ENCODE measurements at regions not wholly inside any gene's neighbourhood (a gene's known extent, or its start where the extent isn't known, plus 50 kb on each side); places are given as distances from the start of the nearest gene placed in this dataset.

DNA sequence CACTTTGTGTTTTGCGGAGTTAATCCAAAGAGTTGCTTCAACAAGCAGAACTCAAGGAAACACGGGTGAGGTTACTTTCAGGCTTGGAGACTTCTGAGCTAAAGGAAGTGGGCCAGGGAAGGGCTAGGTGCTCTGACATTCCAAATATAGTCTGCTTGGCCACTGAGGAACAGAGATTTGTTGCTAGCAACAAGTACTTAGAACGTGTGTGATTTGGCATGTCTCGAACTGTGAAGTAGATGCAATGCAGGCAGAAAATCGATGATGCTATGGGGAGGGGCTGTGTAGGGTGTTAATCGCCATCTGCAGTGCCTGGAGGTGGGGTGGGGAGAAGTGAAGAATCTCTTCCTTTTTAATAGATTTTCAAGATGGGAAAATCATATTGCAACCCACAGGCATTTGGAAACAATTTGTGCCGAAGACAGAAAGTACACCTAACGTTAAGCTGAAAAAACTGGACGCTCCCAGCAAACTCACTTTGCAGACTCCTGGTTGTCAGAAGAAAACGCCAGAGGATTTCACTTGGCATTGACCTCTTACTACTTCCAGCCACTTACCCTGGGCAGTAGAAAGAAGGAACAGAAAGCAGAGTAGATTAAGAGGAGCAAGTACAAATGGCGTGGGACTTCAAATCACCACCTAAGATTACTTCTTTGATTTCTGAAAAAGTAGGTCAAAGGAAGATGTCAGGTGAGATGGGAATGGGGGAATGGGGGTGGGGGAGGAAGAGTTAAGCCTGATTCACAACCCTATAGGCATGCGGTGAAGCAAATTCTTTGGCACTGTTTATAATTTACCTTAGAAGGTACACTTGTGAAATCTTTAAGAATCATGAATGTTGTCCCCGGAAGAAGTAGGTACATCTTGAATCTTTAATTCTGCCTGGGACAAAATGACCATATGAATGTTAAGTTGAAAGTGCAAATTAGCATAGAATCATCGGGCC is 314.1 kb downstream of the CD83 start:
- Histone ChIP-seq H3K79me2 (no peaks in the 10 kb centered on the region), H4K20me1 (ENCODE audit: insufficient read depth, poor library complexity, severe bottlenecking) (no peaks in the 10 kb centered on the region), H3K9me3 (ENCODE audit: low read depth) (no peaks in the 10 kb centered on the region), H2AFZ (no peak overlapping the region), H3K4me3 (no peak overlapping the region), H3K4me1 (ENCODE audit: insufficient read depth) (no peaks in the 10 kb centered on the region), H3K27ac (no peak overlapping the region), H3K4me2 (no peak overlapping the region), H3K27me3 (no peaks in the 10 kb centered on the region), H3K36me3 (replicated peaks; ENCODE audit: insufficient read depth, low read depth) (no peaks in the 10 kb centered on the region), H3K9me2 (replicated peaks; ENCODE audit: insufficient read depth) (no peaks in the 10 kb centered on the region)
- TF ChIP-seq EZH2phosphoT487 (IDR thresholded peaks at IDR 0.05; ENCODE audit: low read depth, severe bottlenecking, unreplicated experiment) (no peak), EZH2 (IDR thresholded peaks at IDR 0.05; ENCODE audit: borderline replicate concordance) (no peak)
- DNase-seq (ENCODE audit: low spot score) = no peak
- WGBS (ENCODE audit: low lambda C conversion rate, missing lambda C conversion rate) = 74% methylated on average over 14 of the region's 14 CpGs

DNA sequence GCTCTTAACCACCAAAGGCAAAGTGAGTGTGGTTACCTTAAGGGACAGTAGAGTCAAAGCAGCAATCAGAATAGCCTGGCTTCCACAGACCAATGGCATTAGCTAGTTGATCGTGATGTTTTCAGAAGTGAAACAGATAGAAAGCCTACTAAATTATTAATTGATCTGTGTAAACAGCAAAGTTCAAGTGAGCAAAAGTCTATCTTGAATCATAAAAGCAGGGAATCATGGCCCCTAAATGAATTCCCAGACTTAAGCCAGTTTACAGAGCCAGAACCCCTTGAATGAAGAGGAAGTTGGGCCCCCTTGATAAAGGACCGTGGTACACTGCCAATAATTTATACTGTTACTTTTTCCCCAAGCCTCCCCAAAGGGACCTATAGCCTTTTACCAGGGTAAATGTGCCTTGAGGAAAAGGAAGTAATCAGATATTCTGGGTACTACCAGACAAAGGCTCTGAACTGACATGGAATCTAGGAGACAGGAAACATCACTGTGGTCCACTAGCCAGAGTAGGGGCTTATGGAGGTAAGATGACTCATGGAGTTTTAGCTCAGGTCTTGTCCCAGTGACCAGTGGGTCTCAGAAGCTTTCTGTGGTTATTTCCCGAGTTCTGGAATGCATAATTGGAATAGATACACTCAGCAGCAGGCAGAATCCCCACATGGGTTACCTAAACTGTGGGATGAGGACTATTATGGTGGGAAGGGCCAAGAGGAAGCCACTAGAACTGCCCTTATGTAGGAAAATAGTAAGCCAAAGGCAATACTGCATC is 317.5 kb downstream of the CD83 start:
- no peak for TF ChIP-seq EZH2phosphoT487 (IDR thresholded peaks at IDR 0.05; ENCODE audit: low read depth, severe bottlenecking, unreplicated experiment)
- TF ChIP-seq EZH2 (IDR thresholded peaks at IDR 0.05; ENCODE audit: borderline replicate concordance) = no peak
- TF ChIP-seq, protein P1, sequence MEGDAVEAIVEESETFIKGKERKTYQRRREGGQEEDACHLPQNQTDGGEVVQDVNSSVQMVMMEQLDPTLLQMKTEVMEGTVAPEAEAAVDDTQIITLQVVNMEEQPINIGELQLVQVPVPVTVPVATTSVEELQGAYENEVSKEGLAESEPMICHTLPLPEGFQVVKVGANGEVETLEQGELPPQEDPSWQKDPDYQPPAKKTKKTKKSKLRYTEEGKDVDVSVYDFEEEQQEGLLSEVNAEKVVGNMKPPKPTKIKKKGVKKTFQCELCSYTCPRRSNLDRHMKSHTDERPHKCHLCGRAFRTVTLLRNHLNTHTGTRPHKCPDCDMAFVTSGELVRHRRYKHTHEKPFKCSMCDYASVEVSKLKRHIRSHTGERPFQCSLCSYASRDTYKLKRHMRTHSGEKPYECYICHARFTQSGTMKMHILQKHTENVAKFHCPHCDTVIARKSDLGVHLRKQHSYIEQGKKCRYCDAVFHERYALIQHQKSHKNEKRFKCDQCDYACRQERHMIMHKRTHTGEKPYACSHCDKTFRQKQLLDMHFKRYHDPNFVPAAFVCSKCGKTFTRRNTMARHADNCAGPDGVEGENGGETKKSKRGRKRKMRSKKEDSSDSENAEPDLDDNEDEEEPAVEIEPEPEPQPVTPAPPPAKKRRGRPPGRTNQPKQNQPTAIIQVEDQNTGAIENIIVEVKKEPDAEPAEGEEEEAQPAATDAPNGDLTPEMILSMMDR (IDR thresholded peaks at IDR 0.05; ENCODE audit: poor library complexity) = no peak
- Histone ChIP-seq H3K36me3 (replicated peaks; ENCODE audit: insufficient read depth, low read depth) (no peaks in the 10 kb centered on the region), H3K27ac (no peak overlapping the region), H4K20me1 (ENCODE audit: insufficient read depth, poor library complexity, severe bottlenecking) (no peaks in the 10 kb centered on the region), H3K4me2 (no peak overlapping the region), H3K9me2 (replicated peaks; ENCODE audit: insufficient read depth) (no peaks in the 10 kb centered on the region), H3K4me1 (ENCODE audit: insufficient read depth) (no peaks in the 10 kb centered on the region), H3K79me2 (no peaks in the 10 kb centered on the region), H3K27me3 (no peaks in the 10 kb centered on the region), H3K4me3 (no peak overlapping the region), H2AFZ (no peak overlapping the region), H3K9me3 (ENCODE audit: low read depth) (no peaks in the 10 kb centered on the region)
- no peak for DNase-seq (ENCODE audit: low spot score)
- 81% methylated on average over 3 of the region's 3 CpGs for WGBS (ENCODE audit: low lambda C conversion rate, missing lambda C conversion rate)

DNA sequence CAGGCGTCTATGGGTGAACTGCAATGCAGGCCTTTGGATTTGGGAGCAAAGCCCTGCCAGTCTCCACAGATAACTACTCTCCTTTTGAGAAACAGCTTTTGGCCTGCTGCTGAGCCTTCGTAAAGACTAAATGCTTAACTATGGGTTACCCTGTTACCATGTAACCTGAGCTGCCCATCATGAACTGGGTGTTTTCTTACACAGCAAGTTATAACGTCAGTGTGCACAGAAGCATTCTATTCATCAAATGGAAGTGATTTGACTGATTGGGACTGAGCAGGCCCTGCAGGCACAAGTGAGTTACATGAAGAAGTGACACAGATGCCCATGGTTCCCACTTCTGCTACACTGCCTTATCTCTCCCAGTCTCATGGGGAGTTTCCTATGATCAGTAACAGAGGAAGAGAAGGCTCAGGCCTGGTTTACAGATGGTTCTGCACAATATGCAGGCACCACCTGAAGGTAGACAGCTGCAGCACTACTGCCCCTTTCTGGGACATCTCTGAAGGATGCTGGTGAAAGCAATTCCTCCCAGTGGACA is 319.1 kb downstream of the CD83 start:
- no peak overlapping the region for H3K27ac ChIP-seq
- no peak overlapping the region for H2AFZ ChIP-seq
- peaks cover 7% of the 10 kb centered on the region for H3K4me1 ChIP-seq (ENCODE audit: insufficient read depth)
- no peak overlapping the region for H3K4me2 ChIP-seq
- no peaks in the 10 kb centered on the region for H3K36me3 ChIP-seq (replicated peaks; ENCODE audit: insufficient read depth, low read depth)
- H3K9me3 ChIP-seq (ENCODE audit: low read depth) = no peaks in the 10 kb centered on the region
- no peak overlapping the region for H3K4me3 ChIP-seq
- WGBS (ENCODE audit: low lambda C conversion rate, missing lambda C conversion rate) = 79% methylated on average over 3 of the region's 3 CpGs
- H3K9me2 ChIP-seq (replicated peaks; ENCODE audit: insufficient read depth) = no peaks in the 10 kb centered on the region
- H3K79me2 ChIP-seq = no peaks in the 10 kb centered on the region
- DNase-seq (ENCODE audit: low spot score) = no peak
- no peak for TF ChIP-seq EZH2phosphoT487 (IDR thresholded peaks at IDR 0.05; ENCODE audit: low read depth, severe bottlenecking, unreplicated experiment)
- TF ChIP-seq, protein P1 (IDR thresholded peaks at IDR 0.05; ENCODE audit: poor library complexity) = no peak
- no peak for TF ChIP-seq EZH2 (IDR thresholded peaks at IDR 0.05; ENCODE audit: borderline replicate concordance)
- no peaks in the 10 kb centered on the region for H4K20me1 ChIP-seq (ENCODE audit: insufficient read depth, poor library complexity, severe bottlenecking)
- H3K27me3 ChIP-seq = no peaks in the 10 kb centered on the region
